HEK293T (cell line): ENCODE measurements at regions not wholly inside any gene's neighbourhood (a gene's known extent, or its start where the extent isn't known, plus 50 kb on each side); places are given as distances from the start of the nearest gene placed in this dataset.

Experiments
- BHLHE40 ChIP-seq: fragments of 450-650 bp; IDR thresholded peaks from 2 replicates; pipeline ENCODE4 v1.6.1; 2016; ENCODE audit warnings: mild to moderate bottlenecking, moderate library complexity, borderline replicate concordance
- HDGF ChIP-seq: fragments of 450-650 bp; IDR thresholded peaks from 2 replicates; pipeline ENCODE4 v1.6.1; 2017; ENCODE audit warnings: antibody characterized with exemption, borderline replicate concordance
- SUZ12 ChIP-seq: fragments of 450-650 bp; IDR thresholded peaks from 2 replicates; pipeline ENCODE4 v1.6.1; 2016; ENCODE audit warnings: mild to moderate bottlenecking
- TARDBP ChIP-seq: fragments of 450-650 bp; IDR thresholded peaks from 2 replicates; pipeline ENCODE4 v1.6.1; 2016

GRCh38 chr3:159453945-159454344 is 534.7 kb upstream of the IL12A start:
- no peak for TF ChIP-seq SUZ12
- no peak for TF ChIP-seq HDGF
- TF ChIP-seq BHLHE40: no peak
- no peak for TF ChIP-seq TARDBP
